A673 (cell line): ENCODE measurements at regions not wholly inside any gene's neighbourhood (a gene's known extent, or its start where the extent isn't known, plus 50 kb on each side); places are given as distances from the start of the nearest gene placed in this dataset.

Experiments used
- EZH2 ChIP-seq: fragments of 200-600 bp; sonication (generic); IDR thresholded peaks from 2 replicates; pipeline ENCODE4 v1.6.1; 2017; ENCODE audit warnings: borderline replicate concordance, low read depth, mild to moderate bottlenecking, mixed read lengths, antibody characterized with exemption, low read length; ENCODE audit not compliant: poor library complexity, severe bottlenecking
- TF ChIP-seq, protein P1 (sequence below): fragments of 300-800, 200-600 bp; sonication (generic); conservative IDR thresholded peaks from 2 replicates; pipeline ENCODE4 v1.5.1; 2017; ENCODE audit warnings: low read depth, mild to moderate bottlenecking, antibody characterized with exemption, low read length, moderate library complexity, mixed read lengths

- TF ChIP-seq, protein P1, sequence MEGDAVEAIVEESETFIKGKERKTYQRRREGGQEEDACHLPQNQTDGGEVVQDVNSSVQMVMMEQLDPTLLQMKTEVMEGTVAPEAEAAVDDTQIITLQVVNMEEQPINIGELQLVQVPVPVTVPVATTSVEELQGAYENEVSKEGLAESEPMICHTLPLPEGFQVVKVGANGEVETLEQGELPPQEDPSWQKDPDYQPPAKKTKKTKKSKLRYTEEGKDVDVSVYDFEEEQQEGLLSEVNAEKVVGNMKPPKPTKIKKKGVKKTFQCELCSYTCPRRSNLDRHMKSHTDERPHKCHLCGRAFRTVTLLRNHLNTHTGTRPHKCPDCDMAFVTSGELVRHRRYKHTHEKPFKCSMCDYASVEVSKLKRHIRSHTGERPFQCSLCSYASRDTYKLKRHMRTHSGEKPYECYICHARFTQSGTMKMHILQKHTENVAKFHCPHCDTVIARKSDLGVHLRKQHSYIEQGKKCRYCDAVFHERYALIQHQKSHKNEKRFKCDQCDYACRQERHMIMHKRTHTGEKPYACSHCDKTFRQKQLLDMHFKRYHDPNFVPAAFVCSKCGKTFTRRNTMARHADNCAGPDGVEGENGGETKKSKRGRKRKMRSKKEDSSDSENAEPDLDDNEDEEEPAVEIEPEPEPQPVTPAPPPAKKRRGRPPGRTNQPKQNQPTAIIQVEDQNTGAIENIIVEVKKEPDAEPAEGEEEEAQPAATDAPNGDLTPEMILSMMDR = no peak
- no peak for TF ChIP-seq EZH2
Measured at GRCh38 chr3:116591236-116591635, 118.3 kb upstream of the TUSC7 start.
